ENCODE measurements at regions not wholly inside any gene's neighbourhood (a gene's known extent, or its start where the extent isn't known, plus 50 kb on each side); places are given as distances from the start of the nearest gene placed in this dataset.

DNA sequence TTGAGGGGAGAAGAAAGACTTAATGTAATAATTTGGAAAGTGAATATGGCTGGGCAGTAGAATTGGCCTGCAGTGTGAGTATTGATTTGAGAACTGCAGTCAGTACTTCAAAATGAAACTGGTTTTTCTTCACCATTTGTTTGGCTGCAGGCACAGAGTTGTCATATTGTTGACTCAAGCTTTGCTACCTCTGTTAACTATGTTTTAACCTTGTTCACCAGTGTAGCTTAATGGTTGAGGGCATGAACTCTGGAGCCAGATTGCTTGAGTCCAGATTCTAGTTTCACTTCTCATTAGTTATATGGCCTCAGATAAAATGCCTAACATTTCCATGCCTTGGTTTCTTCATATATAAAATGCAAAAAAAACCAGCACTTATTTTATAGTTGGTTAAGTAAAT, 64.1 kb downstream of the CFAP44 start:
- TF ChIP-seq, protein P1, sequence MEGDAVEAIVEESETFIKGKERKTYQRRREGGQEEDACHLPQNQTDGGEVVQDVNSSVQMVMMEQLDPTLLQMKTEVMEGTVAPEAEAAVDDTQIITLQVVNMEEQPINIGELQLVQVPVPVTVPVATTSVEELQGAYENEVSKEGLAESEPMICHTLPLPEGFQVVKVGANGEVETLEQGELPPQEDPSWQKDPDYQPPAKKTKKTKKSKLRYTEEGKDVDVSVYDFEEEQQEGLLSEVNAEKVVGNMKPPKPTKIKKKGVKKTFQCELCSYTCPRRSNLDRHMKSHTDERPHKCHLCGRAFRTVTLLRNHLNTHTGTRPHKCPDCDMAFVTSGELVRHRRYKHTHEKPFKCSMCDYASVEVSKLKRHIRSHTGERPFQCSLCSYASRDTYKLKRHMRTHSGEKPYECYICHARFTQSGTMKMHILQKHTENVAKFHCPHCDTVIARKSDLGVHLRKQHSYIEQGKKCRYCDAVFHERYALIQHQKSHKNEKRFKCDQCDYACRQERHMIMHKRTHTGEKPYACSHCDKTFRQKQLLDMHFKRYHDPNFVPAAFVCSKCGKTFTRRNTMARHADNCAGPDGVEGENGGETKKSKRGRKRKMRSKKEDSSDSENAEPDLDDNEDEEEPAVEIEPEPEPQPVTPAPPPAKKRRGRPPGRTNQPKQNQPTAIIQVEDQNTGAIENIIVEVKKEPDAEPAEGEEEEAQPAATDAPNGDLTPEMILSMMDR (conservative IDR thresholded peaks at IDR 0.05) = no peak
- TF ChIP-seq EZH2 (IDR thresholded peaks at IDR 0.05; ENCODE audit: low read depth) = no peak
